SKM-1 (cell line): ENCODE measurements at regions not wholly inside any gene's neighbourhood (a gene's known extent, or its start where the extent isn't known, plus 50 kb on each side); places are given as distances from the start of the nearest gene placed in this dataset.
"Not testable (repeated sequence)": the region's sequence is repeated elsewhere in the genome, so short reads cannot be mapped to it uniquely, and the experiment has no call there.

Experiments
- DNase-seq: peaks from one replicate; lab custom pipeline; 2025; ENCODE audit not compliant: unreplicated experiment; lab: John Stamatoyannopoulos, UW

DNA sequence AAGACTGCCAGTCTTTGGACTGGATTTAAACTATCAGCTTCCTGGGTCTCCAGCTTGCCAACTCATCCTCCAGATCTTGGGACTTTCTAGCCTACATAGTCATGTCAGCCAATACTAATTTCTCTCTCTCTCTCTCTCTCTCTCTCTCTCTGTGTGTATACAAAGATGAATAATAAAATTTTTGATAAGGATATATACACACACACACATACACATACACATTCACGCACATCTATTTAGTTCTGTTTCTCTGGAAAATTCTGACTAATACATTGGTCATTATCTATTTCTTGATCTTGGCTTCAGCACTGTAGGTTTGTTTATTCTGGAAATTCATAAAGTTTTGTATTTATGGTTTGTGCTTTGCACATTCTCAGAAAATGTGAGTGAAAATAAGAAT, 1606.2 kb upstream of the NUDT12 start:
- DNase-seq: no peak

DNA sequence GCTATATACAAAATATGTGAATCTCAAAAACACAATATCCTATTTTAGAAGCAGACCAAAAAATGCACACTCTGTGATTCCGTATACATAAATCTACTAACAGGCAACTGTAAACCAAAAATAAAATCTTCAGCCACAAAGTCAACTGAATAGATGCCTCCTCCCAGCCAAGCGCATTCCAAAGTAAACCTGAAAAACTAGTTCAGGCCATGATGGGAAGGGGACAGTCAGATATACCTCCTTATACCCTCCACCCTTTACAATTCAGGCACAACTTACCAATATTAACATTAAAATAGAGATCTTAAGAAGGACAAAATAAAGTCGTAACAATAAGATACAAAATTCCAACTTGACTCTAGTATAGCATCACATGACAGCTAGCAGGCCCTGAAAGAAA, 1604.5 kb upstream of the NUDT12 start:
- no peak for DNase-seq

- DNase-seq: no peak
Measured at GRCh38 chr5:105163547-105163946, 1601.0 kb upstream of the NUDT12 start.

DNA sequence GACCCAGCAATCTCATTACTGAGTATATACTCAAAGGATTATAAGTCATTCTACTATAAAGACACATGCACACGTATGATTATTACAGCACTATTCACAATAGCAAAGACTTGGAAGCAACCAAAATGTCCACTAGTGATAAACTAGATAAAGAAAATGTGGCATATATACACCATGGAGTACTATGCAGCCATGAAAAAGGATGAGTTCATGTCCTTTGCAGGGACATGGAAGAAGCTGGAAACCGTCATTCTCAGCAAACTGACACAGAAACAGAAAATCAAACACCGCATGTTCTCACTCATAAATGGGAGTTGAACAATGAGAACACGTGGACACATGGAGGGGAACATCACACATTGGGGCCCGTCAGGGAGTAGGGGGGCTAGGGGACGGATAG, 1600.0 kb upstream of the NUDT12 start:
- DNase-seq: not testable (repeated sequence)

DNA sequence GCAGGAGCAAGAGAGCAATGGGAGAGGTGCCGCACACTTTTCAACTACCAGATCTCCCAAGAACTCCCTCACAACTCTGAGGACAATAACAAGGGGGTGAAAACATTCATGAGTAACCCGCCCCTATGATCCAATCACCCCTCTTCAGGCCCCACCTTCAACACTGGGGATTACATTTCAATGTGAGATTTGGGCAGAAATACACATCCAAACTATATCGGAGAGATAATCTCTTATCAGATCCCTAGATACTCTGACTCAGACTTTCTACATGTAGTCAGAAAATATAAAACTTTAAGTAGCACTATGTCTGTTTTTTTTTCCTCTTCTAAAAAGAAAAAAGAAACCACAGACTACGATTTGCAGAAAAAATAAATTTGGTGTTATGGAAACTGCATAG, 1595.9 kb upstream of the NUDT12 start:
- no peak for DNase-seq

DNA sequence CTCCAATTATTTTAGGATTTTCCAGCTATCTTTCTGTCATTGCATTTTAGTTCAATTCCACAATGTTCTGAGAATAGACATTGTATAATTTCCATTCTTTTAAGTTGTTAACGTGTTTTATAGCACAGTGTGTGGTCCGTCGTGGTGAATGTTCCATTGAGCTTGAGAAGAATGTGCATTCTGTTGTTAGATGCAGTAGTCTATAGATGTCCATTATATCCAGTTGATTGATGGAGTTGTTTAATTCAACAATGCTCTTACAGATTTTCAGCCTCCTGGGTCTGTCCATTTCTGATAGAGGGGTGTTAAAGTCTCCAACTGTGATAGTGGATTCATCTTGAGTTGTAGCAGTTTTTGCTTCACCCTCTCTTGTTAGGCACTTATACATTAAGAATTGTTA, 1587.7 kb upstream of the NUDT12 start:
- DNase-seq: no peak

DNA sequence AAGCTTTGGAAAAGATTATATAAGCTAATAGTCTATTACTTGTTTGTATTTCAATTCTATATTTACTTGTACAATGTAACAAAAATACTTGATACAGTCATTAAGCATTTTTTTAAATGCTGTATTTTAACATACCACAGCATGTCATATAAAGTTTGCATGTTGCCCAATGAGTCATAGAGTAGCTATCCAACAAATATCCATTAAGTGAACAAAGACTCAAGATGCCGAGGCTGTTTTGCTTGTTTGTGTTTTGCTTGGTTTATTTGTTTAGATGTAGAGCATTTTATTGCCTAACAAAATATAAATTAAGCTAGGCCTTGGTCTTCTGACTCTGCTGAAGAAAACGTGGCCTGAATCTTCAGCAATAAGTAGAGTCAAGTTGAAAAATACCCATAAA, 1584.3 kb upstream of the NUDT12 start:
- DNase-seq: no peak

DNA sequence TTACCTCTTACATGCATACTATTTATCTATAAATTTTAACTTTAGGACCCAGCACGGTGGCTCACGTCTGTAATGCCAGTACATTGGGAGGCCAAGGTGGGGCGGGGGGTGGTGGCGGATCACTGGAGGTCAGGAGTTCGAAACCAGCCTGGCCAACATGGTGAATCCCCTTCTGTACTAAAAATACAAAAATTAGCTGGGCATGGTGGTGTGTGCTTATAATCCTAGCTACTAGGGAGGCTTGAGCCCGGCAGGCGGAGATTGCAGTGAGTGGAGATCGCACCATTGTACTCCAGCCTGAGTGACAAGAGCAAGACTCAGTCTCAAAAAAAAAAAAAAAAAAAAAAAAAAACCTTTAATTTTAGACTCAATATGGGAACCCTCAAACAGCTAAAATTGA, 1582.6 kb upstream of the NUDT12 start:
- DNase-seq: no peak

GRCh38 chr5:105134328-105134727, 1571.7 kb upstream of the NUDT12 start:
- DNase-seq: no peak

- no peak for DNase-seq
Measured at GRCh38 chr5:105133087-105133486, 1570.5 kb upstream of the NUDT12 start.

GRCh38 chr5:105132581-105132980, 1570.0 kb upstream of the NUDT12 start:
- DNase-seq: no peak

- DNase-seq: no peak
Measured at GRCh38 chr5:105131045-105131444, 1568.5 kb upstream of the NUDT12 start.

GRCh38 chr5:105101577-105101976, 1539.0 kb upstream of the NUDT12 start:
- DNase-seq: no peak

DNA sequence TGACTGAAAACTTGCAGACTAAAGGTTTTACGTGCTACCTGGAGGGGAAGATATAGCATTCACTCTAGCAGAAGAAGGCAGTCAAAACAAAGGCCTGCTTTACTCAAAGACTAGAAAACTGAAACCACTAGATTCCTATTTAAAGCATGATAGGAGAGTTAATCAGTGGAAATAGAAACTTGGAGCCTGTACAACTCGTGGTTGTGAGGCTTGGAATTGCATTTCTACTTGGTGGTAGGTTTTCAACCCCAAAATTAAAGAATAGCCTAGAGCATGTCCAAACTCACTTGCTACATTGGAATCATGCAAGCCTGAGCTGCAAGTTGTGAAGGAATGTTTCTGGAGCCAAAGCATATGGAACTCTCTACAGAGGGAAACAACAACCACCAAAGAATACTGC, 1526.4 kb upstream of the NUDT12 start:
- no peak for DNase-seq

- DNase-seq: no peak
Measured at GRCh38 chr5:105088102-105088501, 1525.5 kb upstream of the NUDT12 start.

DNA sequence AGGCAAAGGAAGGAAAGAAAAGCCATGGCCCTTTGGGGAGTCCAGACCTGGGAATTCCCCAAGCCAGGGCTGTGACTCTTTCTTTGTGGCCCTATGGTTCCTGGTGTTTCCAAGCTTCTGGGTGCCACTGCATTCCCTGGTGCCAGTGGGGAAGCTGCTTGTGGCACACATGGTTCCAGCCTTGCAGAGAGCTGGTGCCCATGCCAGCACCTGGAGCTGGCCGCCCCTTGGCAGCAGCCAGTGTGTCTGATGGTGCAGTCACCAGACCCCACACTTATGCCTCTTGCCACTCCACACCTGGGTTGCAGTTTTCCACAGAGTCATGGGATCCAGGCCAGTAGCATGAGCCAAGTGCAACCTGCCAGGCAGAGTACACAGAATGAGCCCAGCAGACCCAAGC, 1495.3 kb upstream of the NUDT12 start:
- DNase-seq: no peak

DNA sequence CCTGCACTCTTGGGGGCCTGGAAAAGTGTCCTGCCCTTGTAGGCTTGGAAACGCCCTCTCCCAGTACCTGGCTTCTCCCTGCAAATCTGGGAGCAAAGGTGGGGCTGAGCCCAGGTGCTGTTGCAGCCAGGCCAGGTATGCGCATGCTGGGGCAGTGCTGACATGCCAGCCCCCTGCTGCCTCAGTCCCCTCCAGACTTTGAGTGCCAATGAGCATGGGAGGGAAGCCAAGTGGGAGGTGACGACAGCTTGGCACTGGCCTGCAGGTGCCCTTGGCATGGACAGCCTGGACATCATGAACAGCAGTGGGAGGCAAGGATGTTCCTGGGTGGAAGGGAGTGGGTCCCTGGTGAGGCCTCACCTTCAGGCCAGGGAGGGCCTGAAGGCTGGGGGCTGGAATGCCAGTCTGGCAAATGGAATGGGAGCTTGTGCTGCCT, 1494.4 kb upstream of the NUDT12 start:
- DNase-seq: no peak

- DNase-seq: no peak
Measured at GRCh38 chr5:105054406-105054805, 1491.8 kb upstream of the NUDT12 start.

DNA sequence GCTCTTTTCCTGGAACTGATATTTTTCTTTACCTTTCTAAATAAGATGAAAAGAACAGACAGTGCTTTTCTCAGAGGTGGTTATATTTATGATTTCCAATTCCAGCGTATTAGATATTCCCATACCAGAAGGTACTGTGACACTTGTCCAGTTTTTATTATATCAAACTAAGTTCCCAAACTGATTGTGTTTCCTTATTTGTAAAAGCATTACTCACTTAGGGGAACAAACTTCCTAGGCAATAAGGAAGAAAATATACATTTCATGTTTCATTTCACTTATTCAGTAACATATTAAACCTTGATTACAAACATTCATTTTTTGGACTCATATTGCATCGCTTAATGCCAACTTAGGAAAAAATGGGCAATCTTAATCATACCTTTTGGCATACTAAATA, 1480.0 kb upstream of the NUDT12 start:
- no peak for DNase-seq

- DNase-seq: not testable (repeated sequence)
Measured at GRCh38 chr5:105036814-105037213, 1474.2 kb upstream of the NUDT12 start.

GRCh38 chr5:105034401-105034763, 1471.8 kb upstream of the NUDT12 start:
- DNase-seq: no peak

- DNase-seq: no peak
Measured at GRCh38 chr5:105033637-105034400, 1471.2 kb upstream of the NUDT12 start.

DNA sequence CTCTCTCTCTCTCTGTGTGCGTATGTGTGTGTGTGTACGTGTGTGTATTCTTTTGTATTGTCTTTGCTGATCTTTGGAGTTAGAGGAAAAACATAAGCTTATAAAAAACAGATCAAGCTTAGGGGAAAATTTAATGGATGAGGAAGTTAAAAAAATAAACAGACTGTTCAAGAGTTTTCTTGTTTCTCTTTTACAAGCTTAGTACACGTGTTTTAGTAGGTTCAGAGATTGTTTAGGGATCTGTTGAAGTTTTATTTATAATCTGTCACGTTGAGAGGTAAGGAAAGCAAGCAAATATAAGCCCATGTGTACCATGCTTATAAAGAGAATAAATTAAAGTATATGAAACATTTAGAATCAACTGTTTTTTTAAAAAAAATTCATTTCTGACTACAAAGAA, 1470.3 kb upstream of the NUDT12 start:
- DNase-seq: no peak
